ENCODE measurements at regions not wholly inside any gene's neighbourhood (a gene's known extent, or its start where the extent isn't known, plus 50 kb on each side); places are given as distances from the start of the nearest gene placed in this dataset.

DNA sequence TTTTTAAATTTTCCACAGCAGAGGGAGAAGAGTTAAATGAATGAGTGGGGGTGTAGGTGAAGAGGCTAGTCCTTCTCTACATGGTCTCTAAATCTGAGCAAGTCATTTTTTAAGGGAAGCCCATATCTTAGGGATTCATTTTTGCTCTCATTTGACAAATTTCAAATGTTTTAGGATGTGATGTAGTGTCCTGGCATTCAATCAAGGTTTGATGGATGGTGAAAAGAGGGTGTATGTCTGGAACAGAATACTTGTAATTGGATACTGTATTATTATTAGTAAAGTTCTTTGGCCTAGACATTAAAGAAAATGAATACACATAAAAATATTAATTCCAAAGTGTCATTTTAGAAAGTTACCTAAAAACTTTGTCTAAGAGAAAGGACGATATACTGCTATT is 167.8 kb upstream of the PTBP2 start:
- TF ChIP-seq, protein P1, sequence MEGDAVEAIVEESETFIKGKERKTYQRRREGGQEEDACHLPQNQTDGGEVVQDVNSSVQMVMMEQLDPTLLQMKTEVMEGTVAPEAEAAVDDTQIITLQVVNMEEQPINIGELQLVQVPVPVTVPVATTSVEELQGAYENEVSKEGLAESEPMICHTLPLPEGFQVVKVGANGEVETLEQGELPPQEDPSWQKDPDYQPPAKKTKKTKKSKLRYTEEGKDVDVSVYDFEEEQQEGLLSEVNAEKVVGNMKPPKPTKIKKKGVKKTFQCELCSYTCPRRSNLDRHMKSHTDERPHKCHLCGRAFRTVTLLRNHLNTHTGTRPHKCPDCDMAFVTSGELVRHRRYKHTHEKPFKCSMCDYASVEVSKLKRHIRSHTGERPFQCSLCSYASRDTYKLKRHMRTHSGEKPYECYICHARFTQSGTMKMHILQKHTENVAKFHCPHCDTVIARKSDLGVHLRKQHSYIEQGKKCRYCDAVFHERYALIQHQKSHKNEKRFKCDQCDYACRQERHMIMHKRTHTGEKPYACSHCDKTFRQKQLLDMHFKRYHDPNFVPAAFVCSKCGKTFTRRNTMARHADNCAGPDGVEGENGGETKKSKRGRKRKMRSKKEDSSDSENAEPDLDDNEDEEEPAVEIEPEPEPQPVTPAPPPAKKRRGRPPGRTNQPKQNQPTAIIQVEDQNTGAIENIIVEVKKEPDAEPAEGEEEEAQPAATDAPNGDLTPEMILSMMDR (IDR thresholded peaks at IDR 0.05) = no peak
- TF ChIP-seq POLR2A (IDR thresholded peaks at IDR 0.05) (no peak), POLR2AphosphoS5 (IDR thresholded peaks at IDR 0.05) (no peak), EP300 (IDR thresholded peaks at IDR 0.05) (no peak)

Measured in sigmoid colon (tissue), 4 donors.